ENCODE measurements at regions not wholly inside any gene's neighbourhood (a gene's known extent, or its start where the extent isn't known, plus 50 kb on each side); places are given as distances from the start of the nearest gene placed in this dataset.

GRCh38 chr7:25495342-25496250, 267.3 kb upstream of the NPVF start:
- no peak for DNase-seq (ENCODE audit: low spot score)

GRCh38 chr7:25496476-25497368, 268.4 kb upstream of the NPVF start:
- DNase-seq (ENCODE audit: low spot score): no peak
- ATAC-seq (ENCODE audit: low FRiP score): no peak
- no peak for TF ChIP-seq CTCF (IDR thresholded peaks at IDR 0.05)

More at GRCh38 chr7:25495342-25496250, 267.3 kb upstream of the NPVF start:
- no peak for TF ChIP-seq CTCF (IDR thresholded peaks at IDR 0.05)
- no peak for ATAC-seq (ENCODE audit: low FRiP score)

GRCh38 chr7:25500393-25500921, 272.2 kb upstream of the NPVF start:
- ATAC-seq (ENCODE audit: low FRiP score) (no peak), DNase-seq (ENCODE audit: low spot score) (no peak)
- no peak for TF ChIP-seq CTCF (IDR thresholded peaks at IDR 0.05)

- DNase-seq (ENCODE audit: low spot score) (no peak), ATAC-seq (ENCODE audit: low FRiP score) (no peak)
- TF ChIP-seq CTCF (IDR thresholded peaks at IDR 0.05): no peak
Measured at GRCh38 chr7:25503306-25503705, 275.0 kb upstream of the NPVF start.

- ATAC-seq (ENCODE audit: low FRiP score) (no peak), DNase-seq (ENCODE audit: low spot score) (no peak)
- no peak for TF ChIP-seq CTCF (IDR thresholded peaks at IDR 0.05)
Measured at GRCh38 chr7:25512061-25512687, 283.9 kb upstream of the NPVF start.

- DNase-seq (ENCODE audit: low spot score) (no peak), ATAC-seq (ENCODE audit: low FRiP score) (no peak)
- no peak for TF ChIP-seq CTCF (IDR thresholded peaks at IDR 0.05)
Measured at GRCh38 chr7:25515633-25516275, 287.5 kb upstream of the NPVF start.
